Rectal smooth muscle tissue (tissue), 1 donor: ENCODE measurements at regions not wholly inside any gene's neighbourhood (a gene's known extent, or its start where the extent isn't known, plus 50 kb on each side); places are given as distances from the start of the nearest gene placed in this dataset.

Experiments
- H3K27ac ChIP-seq: one replicate; pipeline ENCODE4 v1.7.0; 2013; ENCODE audit warnings: low read depth, low read length, inconsistent platforms
- H3K27me3 ChIP-seq: one replicate; pipeline ENCODE4 v1.7.0; 2013; ENCODE audit warnings: low read length; ENCODE audit not compliant: control insufficient read depth, insufficient read depth
- H3K36me3 ChIP-seq: one replicate; pipeline ENCODE4 v1.7.0; 2013; ENCODE audit warnings: low read length; ENCODE audit not compliant: control insufficient read depth, insufficient read depth
- H3K4me1 ChIP-seq: one replicate; pipeline ENCODE4 v1.7.0; 2013; ENCODE audit warnings: low read length; ENCODE audit not compliant: control insufficient read depth, insufficient read depth
- H3K4me3 ChIP-seq: one replicate; pipeline ENCODE4 v1.7.0; 2013; ENCODE audit warnings: low read length
- H3K9ac ChIP-seq: one replicate; pipeline ENCODE4 v1.7.0; 2013; ENCODE audit warnings: low read length

DNA sequence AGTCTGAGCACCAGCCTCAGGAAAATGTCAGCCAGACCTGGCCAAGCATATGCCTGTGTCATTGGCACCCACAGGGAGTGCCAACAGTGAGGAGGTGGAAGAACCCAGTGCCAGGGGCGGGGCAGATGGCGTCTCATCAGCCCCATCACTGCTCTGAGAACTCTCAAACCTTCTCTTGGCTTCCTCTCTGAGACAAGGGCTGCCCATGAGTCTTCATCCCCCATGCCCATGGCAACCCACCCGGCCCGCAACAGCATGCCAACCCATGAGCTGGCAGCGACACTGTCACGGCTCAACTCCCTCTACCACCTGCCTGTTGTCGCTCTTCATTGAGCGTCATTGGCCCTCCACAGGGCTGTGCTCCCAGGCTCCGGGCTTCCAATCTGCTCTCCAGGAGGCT is 340.5 kb downstream of the BUD13 start:
- no peak overlapping the region for H3K27ac ChIP-seq
- H3K27me3 ChIP-seq: no peaks in the 10 kb centered on the region
- no peaks in the 10 kb centered on the region for H3K36me3 ChIP-seq
- H3K4me3 ChIP-seq: no peak overlapping the region
- H3K4me1 ChIP-seq: peaks cover 5% of the 10 kb centered on the region
- no peak overlapping the region for H3K9ac ChIP-seq

DNA sequence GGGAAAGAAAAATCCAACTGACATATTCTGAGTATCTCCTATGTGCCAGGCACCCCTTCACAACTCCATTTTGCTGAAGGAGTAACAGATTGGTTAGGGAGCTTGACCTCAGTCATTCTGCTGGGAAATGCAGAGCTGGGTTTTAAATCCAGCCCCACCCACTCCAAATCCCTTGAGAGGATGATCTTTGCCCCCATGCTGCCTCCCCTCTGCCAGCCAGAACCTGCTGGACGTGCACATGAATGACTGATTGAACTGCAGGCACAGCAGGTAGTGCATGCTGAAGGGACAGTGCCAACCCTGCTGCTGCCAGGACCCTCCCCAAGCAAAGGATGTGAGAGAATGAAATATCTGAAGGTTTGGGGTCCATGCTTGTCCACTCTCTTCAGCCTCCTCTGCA is 340.9 kb downstream of the BUD13 start:
- Histone ChIP-seq H3K36me3 (no peaks in the 10 kb centered on the region), H3K27ac (no peak overlapping the region), H3K9ac (no peak overlapping the region), H3K27me3 (no peaks in the 10 kb centered on the region), H3K4me1 (peaks cover 5% of the 10 kb centered on the region), H3K4me3 (no peak overlapping the region)

DNA sequence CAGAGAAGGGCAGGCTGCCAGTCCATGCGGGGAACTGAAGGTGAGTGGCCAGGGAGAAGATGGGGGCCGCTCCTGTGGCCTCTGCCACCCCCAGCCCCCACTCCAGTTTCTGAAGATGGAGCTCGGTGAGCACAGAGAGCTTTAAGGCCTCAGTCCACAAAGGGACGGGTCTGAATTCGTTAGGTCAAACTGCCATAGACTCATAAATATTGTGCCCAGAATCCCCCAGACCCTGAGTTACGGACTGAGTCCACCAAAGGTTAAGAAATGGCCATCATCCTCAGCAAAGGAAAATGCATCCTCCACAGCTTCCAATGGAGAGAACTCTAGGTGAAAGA is 344.2 kb downstream of the BUD13 start:
- Histone ChIP-seq H3K4me3 (no peak overlapping the region), H3K36me3 (no peaks in the 10 kb centered on the region), H3K4me1 (peaks cover 5% of the 10 kb centered on the region), H3K27me3 (no peaks in the 10 kb centered on the region), H3K27ac (no peak overlapping the region), H3K9ac (no peak overlapping the region)

DNA sequence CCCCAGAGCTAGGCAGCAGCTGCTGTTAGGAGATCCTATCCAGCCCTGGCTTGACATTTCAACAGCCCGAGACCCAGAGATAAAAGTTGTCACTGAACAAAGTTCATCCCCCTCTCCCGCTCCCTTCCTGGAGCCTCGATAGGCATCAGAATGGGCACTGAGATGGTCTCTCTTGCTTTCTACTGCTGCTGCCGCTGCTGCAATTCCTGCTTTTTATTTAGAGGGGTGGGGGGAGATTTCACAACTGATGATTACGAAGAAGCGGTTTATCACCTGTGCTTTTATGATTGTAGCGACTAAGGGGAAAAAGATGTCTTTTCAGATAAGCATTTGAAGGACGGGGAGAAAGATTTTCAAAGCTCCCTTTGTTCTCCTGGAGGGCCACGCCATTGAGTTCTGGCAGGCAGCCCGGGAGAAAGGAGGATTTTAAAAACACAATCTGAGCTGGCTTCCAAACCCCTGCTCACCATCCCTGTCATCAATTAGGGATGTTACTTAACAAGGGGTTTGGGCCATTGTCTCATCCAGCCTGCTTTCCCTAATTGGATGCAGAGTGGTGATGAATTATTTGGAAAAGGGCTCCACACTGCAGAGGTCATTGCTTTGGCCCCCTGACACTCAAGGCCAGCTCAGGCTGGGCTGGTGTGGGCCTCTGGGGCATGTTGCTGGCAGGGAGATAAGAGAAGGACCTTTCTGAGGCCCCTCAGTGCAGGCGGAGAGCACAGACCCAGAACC is 344.7 kb downstream of the BUD13 start:
- Histone ChIP-seq H3K9ac (no peak overlapping the region), H3K36me3 (no peaks in the 10 kb centered on the region), H3K4me3 (no peak overlapping the region), H3K27ac (no peak overlapping the region), H3K27me3 (no peaks in the 10 kb centered on the region), H3K4me1 (peaks cover 5% of the 10 kb centered on the region)

DNA sequence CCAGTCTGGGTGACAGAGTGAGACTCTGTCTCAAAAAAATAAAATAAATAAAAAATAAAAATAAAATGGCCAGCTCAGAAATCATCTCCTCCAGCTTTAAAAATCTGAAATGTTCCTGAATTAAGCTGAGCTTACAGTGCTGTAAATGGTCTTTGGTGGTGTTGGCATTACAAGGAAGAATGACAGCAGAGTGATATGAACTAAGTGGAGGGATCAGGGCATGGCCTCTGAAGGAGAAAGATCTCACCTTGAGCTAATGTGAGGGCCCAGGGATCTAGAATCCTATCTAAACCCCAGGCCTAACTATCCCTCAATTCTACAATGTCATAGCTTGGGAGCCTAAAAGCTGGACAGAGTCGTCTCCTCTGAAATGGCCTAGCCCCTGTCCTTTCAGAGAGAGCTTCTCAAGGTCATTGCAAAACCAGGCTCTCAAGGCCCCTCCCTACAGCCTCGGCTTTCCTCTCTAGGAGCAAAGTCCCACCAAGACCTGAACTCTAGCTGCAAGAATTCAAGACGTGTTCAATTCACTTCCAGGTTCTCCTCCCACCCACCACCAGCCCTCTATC is 345.4 kb downstream of the BUD13 start:
- Histone ChIP-seq H3K9ac (no peak overlapping the region), H3K27me3 (no peaks in the 10 kb centered on the region), H3K36me3 (no peaks in the 10 kb centered on the region), H3K27ac (no peak overlapping the region), H3K4me3 (no peak overlapping the region), H3K4me1 (peaks cover 8% of the 10 kb centered on the region)

DNA sequence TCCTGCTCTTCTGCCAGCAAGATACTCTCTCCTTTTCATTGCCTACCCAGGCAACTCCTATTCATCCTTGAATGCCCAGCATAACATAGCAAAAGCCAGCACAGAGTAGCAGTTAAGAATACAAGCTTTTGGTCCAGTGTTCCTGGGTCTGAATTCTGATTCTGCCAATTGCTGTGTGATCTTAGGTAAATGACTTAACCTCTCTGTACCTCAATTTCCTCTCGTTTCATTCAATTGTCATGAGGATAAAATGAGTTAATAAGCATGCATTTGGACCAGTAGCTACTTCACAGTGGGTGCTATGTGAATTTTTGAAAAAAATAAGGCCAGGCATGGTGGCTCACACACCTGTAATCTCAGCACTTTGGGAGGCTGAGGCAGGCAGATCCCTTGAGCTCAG is 346.0 kb downstream of the BUD13 start:
- no peak overlapping the region for H3K9ac ChIP-seq
- H3K27me3 ChIP-seq: no peaks in the 10 kb centered on the region
- peaks cover 8% of the 10 kb centered on the region for H3K4me1 ChIP-seq
- no peaks in the 10 kb centered on the region for H3K36me3 ChIP-seq
- H3K4me3 ChIP-seq: no peak overlapping the region
- H3K27ac ChIP-seq: no peak overlapping the region

DNA sequence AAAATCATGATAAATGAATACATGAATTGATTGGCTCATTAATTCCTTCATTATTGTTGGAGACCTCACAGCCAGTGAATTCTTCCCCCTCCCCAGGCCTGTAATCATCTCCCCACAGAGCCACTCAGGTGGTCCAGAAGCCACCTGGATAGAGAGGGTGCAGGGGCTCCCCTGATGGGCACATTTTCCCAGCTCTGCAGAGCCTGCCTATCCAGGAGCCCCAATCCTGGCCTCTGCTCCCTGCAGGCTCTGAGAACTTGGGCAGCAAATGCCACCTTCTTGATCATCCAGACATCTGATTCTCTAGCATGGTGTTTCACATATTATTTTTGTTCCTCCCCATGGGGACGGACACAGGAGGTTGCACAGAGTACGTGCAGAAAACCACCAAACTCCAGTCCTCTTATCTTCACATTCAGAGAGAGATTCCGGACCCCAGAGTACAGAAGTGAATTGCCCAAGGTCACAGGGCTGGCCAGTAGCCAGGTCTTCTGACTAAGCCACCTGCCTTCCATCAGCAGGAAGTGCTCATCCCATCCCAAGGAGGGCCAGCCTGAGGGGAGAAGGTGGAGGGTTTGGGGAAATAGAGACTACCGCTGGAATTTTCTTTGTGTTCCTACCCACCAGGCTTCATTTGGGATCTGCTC is 348.0 kb downstream of the BUD13 start:
- Histone ChIP-seq H3K27ac (no peak overlapping the region), H3K9ac (no peak overlapping the region), H3K4me1 (peaks cover 15% of the 10 kb centered on the region)

DNA sequence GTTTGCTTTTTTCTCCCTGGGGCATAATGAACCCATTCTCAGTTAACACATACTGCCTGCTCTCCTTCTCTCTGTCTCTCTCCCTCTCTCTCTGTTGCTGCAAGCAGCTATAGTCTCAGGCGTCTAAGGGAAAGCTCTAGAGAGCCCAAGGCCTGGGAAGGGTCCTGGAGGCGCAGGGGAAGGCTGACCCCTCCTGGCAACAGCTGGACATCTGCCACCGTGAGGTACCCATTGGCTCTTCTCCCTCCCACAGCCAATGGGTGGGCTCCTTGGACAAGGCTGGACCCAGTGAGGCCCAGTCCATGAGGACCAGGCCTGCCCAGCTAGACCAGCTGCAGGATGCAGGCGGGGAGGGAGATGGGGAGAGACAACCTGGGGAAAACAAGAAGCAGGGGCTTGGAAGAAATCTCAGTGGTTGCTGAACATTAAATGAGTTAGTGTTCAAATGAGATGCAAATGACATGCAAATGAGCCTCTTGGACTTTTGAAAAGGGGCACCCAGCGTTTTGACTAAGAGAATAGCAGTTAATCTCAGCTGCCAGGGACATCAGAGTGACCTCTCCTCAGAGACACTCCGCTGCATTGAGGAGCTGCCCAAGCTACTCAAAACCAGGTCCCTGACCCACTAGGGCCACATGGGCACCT is 349.7 kb downstream of the BUD13 start:
- H3K9ac ChIP-seq: no peak overlapping the region
- no peaks in the 10 kb centered on the region for H3K36me3 ChIP-seq
- no peak overlapping the region for H3K27ac ChIP-seq
- H3K4me1 ChIP-seq: peaks cover 15% of the 10 kb centered on the region
- H3K27me3 ChIP-seq: no peaks in the 10 kb centered on the region
- no peak overlapping the region for H3K4me3 ChIP-seq

More for the DNA sequence above, 348.0 kb downstream of the BUD13 start:
- H3K27me3 ChIP-seq: no peaks in the 10 kb centered on the region
- no peak overlapping the region for H3K4me3 ChIP-seq
- H3K36me3 ChIP-seq: no peaks in the 10 kb centered on the region

DNA sequence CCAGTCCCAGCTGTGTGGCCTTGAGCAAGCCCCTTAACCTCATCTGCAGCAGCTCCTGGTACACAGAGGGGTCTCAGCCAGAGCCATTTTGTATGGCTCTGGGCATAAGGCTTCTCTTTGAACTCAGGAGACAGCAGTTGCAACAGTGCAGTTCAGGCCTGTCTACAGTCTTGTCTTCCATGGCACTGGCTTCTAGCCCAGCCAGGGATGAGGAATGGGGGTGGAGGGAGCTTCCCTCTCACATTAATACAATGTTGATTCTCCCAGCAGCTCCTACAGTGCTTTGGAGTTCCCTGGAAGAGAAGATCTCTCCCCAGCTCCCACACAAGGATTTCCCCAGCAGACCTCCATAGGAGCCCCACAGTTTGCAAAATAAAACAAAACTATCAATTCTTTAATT is 350.2 kb downstream of the BUD13 start:
- H3K27ac ChIP-seq: peak overlapping the region; percentile 26
- peaks cover 10% of the 10 kb centered on the region for H3K4me1 ChIP-seq
- no peak overlapping the region for H3K4me3 ChIP-seq
- H3K27me3 ChIP-seq: no peaks in the 10 kb centered on the region
- no peaks in the 10 kb centered on the region for H3K36me3 ChIP-seq
- H3K9ac ChIP-seq: no peak overlapping the region

DNA sequence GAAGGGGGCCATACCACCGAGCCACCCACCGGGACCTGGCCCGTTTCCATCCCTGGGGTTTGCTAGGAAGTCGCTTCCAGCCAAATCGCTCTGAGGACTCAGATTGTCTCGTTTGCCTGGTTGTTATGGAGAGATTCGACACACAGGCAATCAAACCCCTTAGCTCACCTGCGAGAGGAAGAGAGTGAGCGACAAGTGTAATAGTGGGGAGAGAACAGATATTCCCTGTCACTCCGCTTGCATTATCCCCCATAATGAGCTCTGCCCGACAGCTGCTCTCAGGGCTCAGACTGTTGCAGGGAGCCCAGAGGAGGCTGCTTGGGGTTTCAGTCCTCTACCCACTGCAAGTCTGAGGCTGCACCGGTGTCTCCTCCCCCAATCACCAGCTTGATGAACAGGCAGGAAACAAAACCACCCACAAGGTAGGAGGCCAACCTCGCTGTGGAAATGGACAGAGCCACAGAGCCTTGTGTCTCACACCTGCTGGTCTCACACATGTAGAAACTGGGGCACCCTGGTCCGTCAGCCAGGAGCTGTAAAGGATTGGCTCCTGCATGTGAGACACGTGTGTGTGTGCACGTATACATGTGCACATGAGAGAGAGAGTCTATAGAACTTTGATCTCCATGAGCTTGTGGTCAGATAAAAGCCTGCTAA is 351.1 kb downstream of the BUD13 start:
- H3K9ac ChIP-seq: no peak overlapping the region
- no peak overlapping the region for H3K27ac ChIP-seq
- H3K4me3 ChIP-seq: no peak overlapping the region
- no peaks in the 10 kb centered on the region for H3K36me3 ChIP-seq
- H3K27me3 ChIP-seq: no peaks in the 10 kb centered on the region
- H3K4me1 ChIP-seq: peaks cover 10% of the 10 kb centered on the region

DNA sequence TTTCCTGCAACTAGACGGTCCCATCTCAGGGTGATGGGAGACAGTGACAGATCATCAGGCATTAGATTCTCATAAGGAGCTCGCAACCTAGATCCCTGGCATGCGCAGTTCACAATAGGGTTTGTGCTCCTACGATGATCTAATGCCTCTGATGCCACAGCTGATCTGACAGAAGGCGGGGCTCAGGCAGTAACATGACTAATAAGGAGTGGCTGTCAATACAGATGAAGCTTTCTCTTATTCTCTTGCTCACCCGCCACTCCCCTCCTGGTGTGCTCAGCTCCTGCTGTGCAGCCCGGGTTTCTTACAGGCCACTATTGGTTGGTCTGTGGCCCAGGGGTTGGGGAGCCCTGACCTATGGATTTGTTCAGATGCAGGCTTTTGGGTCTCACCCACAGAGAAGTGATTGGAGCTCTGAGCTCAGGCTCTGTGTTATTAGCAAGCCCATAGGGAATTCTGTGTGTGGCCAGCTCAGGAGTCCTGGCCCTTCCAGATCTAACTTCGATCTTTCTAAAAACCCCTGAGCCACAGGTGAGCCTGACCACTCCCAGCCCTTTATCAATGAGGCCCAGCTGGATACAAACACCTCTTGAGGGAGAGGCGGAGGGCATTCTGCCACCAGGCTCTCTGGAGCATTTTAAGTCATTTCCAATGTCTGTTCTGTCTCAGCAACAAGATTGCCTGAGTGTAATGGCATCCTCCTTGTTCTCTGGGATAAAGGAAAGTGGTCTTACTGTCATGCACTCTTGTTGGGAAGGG is 351.8 kb downstream of the BUD13 start:
- Histone ChIP-seq H3K9ac (no peak overlapping the region), H3K4me3 (no peak overlapping the region), H3K4me1 (peaks cover 10% of the 10 kb centered on the region)

DNA sequence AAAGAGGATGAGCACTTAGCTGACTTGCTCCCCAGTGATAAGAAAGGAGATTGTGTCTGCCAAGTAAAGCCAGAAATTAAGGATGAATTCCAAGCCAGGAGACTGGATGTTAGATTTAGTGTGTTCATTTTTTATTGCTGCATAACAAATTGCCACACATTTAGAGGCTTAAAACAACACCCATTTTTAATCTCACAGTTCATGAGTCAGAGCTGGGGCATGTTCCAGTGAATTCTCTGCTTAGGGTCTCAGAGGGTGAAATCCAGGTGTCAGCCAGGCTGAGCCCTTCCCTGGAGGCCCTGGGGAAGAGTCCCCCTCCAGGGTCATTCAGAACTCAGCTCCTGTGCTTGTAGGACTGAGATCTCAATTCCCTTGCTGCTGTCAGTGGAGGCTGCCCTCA is 352.8 kb downstream of the BUD13 start:
- Histone ChIP-seq H3K27ac (no peak overlapping the region), H3K9ac (no peak overlapping the region), H3K27me3 (no peaks in the 10 kb centered on the region), H3K36me3 (no peaks in the 10 kb centered on the region), H3K4me1 (peaks cover 15% of the 10 kb centered on the region), H3K4me3 (no peak overlapping the region)

More for the DNA sequence above, 351.8 kb downstream of the BUD13 start:
- Histone ChIP-seq H3K27me3 (no peaks in the 10 kb centered on the region), H3K27ac (no peak overlapping the region), H3K36me3 (no peaks in the 10 kb centered on the region)
